ENCODE measurements at regions not wholly inside any gene's neighbourhood (a gene's known extent, or its start where the extent isn't known, plus 50 kb on each side); places are given as distances from the start of the nearest gene placed in this dataset.

GRCh38 chr17:33522623-33523022, 229.5 kb upstream of the ASIC2 start:
- DNase-seq (ENCODE audit: low spot score): no peak
- CTCF ChIA-PET: interaction anchor here (0.7 kb wide), 1 partner anchor 111 kb away, joined by 5 read pairs; no protein-coding TSS in a partner anchor
- TF ChIP-seq CTCF (conservative IDR thresholded peaks at IDR 0.05; ENCODE audit: low read depth): no peak
- POLR2A ChIA-PET (ENCODE audit: low non-redundant PET): no interaction called here
- H3K27ac ChIP-seq: no peak overlapping the region

GRCh38 chr17:33523577-33523981, 230.5 kb upstream of the ASIC2 start:
- ChIA-PET POLR2A (ENCODE audit: low non-redundant PET) (no interaction called here), CTCF (interaction anchor here (0.6 kb wide), 1 partner anchor 476 kb away, joined by 3 read pairs; no protein-coding TSS in a partner anchor)
- DNase-seq (ENCODE audit: low spot score): no peak
- TF ChIP-seq CTCF (conservative IDR thresholded peaks at IDR 0.05; ENCODE audit: low read depth): no peak
- H3K27ac ChIP-seq: no peak overlapping the region

GRCh38 chr17:33525186-33525585, 232.1 kb upstream of the ASIC2 start:
- CTCF ChIA-PET: no interaction called here
- no peak overlapping the region for H3K27ac ChIP-seq
- no peak for TF ChIP-seq CTCF (conservative IDR thresholded peaks at IDR 0.05; ENCODE audit: low read depth)
- POLR2A ChIA-PET (ENCODE audit: low non-redundant PET): no interaction called here
- no peak for DNase-seq (ENCODE audit: low spot score)

GRCh38 chr17:33526717-33527116, 233.6 kb upstream of the ASIC2 start:
- ChIA-PET POLR2A (ENCODE audit: low non-redundant PET) (no interaction called here), CTCF (no interaction called here)
- DNase-seq (ENCODE audit: low spot score): no peak
- TF ChIP-seq CTCF (conservative IDR thresholded peaks at IDR 0.05; ENCODE audit: low read depth): no peak
- H3K27ac ChIP-seq: no peak overlapping the region

GRCh38 chr17:33527290-33527689, 234.2 kb upstream of the ASIC2 start:
- no peak overlapping the region for H3K27ac ChIP-seq
- CTCF ChIA-PET: no interaction called here
- no peak for DNase-seq (ENCODE audit: low spot score)
- TF ChIP-seq CTCF (conservative IDR thresholded peaks at IDR 0.05; ENCODE audit: low read depth): no peak
- POLR2A ChIA-PET (ENCODE audit: low non-redundant PET): no interaction called here

GRCh38 chr17:33528846-33529245, 235.8 kb upstream of the ASIC2 start:
- ChIA-PET CTCF (interaction anchor here (0.7 to 1.2 kb wide), 2 partner anchors 9 to 623 kb away, joined by 4 read pairs; no protein-coding TSS in a partner anchor), POLR2A (ENCODE audit: low non-redundant PET) (no interaction called here)
- H3K27ac ChIP-seq: no peak overlapping the region
- no peak for TF ChIP-seq CTCF (conservative IDR thresholded peaks at IDR 0.05; ENCODE audit: low read depth)
- DNase-seq (ENCODE audit: low spot score): no peak

- POLR2A ChIA-PET (ENCODE audit: low non-redundant PET): no interaction called here
- no peak overlapping the region for H3K27ac ChIP-seq
- DNase-seq (ENCODE audit: low spot score): no peak
- CTCF ChIA-PET: interaction anchor here (1.2 kb wide), 1 partner anchor 10 kb away, joined by 4 read pairs; no protein-coding TSS in a partner anchor
- no peak for TF ChIP-seq CTCF (conservative IDR thresholded peaks at IDR 0.05; ENCODE audit: low read depth)
These were observed 236.7 kb upstream of the ASIC2 start for GRCh38 chr17:33529816-33530215.
